ENCODE measurements at regions not wholly inside any gene's neighbourhood (a gene's known extent, or its start where the extent isn't known, plus 50 kb on each side); places are given as distances from the start of the nearest gene placed in this dataset.

DNA sequence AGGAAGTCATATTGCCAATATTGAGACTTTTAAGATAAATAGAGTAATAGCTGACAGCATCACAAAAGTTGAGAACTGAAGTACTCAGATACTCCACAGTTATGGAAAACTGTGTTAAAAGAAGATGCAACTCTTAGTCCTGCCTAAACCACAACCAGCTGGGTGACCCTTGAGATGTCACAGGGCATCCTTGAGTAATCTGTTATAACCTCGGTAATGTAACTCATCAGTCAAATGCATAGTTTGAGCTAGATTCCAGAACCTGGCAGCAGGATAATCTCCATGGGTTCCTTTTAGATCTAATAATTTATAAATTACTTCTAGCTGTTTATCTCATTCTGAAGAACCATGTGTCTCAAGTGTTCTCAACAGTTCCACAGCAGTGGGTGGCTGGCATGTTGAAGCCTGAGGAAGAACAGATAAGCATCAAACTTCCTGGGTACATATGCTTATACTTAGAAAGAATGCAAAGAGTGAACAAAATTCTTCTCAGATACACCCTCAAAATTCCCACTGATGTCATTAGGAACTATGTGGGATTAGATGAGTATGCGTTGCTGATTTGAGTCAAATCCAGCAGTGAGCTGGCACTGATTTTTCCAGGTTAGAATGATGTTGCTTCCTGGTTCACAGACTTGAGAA lies 304.1 kb upstream of the ERBB4 start:
- ATAC-seq: no peak
- Histone ChIP-seq H3K27ac (ENCODE audit: low read depth) (no peak overlapping the region), H3K36me3 (ENCODE audit: insufficient read depth) (no peaks in the 10 kb centered on the region), H3K4me1 (ENCODE audit: insufficient read depth) (no peaks in the 10 kb centered on the region), H4K20me1 (replicated peaks; ENCODE audit: insufficient read depth) (no peaks in the 10 kb centered on the region), H3K79me2 (replicated peaks; ENCODE audit: insufficient read depth) (no peaks in the 10 kb centered on the region), H3K9me2 (ENCODE audit: insufficient read depth) (0 out of 2 replicates have a peak, but pooled peaks cover 3% of the 10 kb centered on the region), H3F3A (replicated peaks; ENCODE audit: low read depth) (no peaks in the 10 kb centered on the region), H2AFZ (no peak overlapping the region), H3K27me3 (ENCODE audit: insufficient read depth) (no peaks in the 10 kb centered on the region), H3K4me3 (no peak overlapping the region), H3K4me2 (no peak overlapping the region)
- no peak overlapping the region for H3K4me3 Mint-ChIP-seq
- H3K27ac Mint-ChIP-seq: no peak overlapping the region
- H3K27me3 Mint-ChIP-seq (ENCODE audit: insufficient read depth, low read depth, poor library complexity): no peaks in the 10 kb centered on the region
- TF ChIP-seq STAT1 (IDR thresholded peaks at IDR 0.05; ENCODE audit: unreplicated experiment) (no peak), EZH2phosphoT487 (IDR thresholded peaks at IDR 0.05; ENCODE audit: unreplicated experiment) (no peak), JUNB (IDR thresholded peaks at IDR 0.05; ENCODE audit: unreplicated experiment) (no peak), REST (IDR thresholded peaks at IDR 0.05; ENCODE audit: unreplicated experiment) (no peak), CREB1 (CRISPR knock-in tag; IDR thresholded peaks at IDR 0.05; ENCODE audit: low read depth) (no peak)
- TF ChIP-seq, protein P1, sequence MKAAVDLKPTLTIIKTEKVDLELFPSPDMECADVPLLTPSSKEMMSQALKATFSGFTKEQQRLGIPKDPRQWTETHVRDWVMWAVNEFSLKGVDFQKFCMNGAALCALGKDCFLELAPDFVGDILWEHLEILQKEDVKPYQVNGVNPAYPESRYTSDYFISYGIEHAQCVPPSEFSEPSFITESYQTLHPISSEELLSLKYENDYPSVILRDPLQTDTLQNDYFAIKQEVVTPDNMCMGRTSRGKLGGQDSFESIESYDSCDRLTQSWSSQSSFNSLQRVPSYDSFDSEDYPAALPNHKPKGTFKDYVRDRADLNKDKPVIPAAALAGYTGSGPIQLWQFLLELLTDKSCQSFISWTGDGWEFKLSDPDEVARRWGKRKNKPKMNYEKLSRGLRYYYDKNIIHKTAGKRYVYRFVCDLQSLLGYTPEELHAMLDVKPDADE (IDR thresholded peaks at IDR 0.05): no peak
- no peak for DNase-seq (ENCODE audit: low spot score)
- no peaks in the 10 kb centered on the region for H3K4me1 Mint-ChIP-seq
- H3K9me3 Mint-ChIP-seq: no peaks in the 10 kb centered on the region
- no peaks in the 10 kb centered on the region for H3K36me3 Mint-ChIP-seq (ENCODE audit: low read depth)

- no peak overlapping the region for H2AFZ ChIP-seq
- no peak overlapping the region for H3K4me3 ChIP-seq
- Mint-ChIP-seq H3K4me1 (no peaks in the 10 kb centered on the region), H3K4me3 (no peak overlapping the region), H3K27ac (no peak overlapping the region), H3K27me3 (ENCODE audit: insufficient read depth, low read depth, poor library complexity) (no peaks in the 10 kb centered on the region), H3K9me3 (no peaks in the 10 kb centered on the region), H3K36me3 (ENCODE audit: low read depth) (no peaks in the 10 kb centered on the region)
- H3K4me1 ChIP-seq (ENCODE audit: insufficient read depth): no peaks in the 10 kb centered on the region
- 0 out of 2 replicates have a peak, but pooled peaks cover 3% of the 10 kb centered on the region for H3K9me2 ChIP-seq (ENCODE audit: insufficient read depth)
- no peaks in the 10 kb centered on the region for H3K27me3 ChIP-seq (ENCODE audit: insufficient read depth)
- H3K36me3 ChIP-seq (ENCODE audit: insufficient read depth): no peaks in the 10 kb centered on the region
- no peak overlapping the region for H3K4me2 ChIP-seq
- no peaks in the 10 kb centered on the region for H3F3A ChIP-seq (replicated peaks; ENCODE audit: low read depth)
- H4K20me1 ChIP-seq (replicated peaks; ENCODE audit: insufficient read depth): no peaks in the 10 kb centered on the region
- DNase-seq (ENCODE audit: low spot score) (no peak), ATAC-seq (no peak)
- H3K27ac ChIP-seq (ENCODE audit: low read depth): no peak overlapping the region
- H3K79me2 ChIP-seq (replicated peaks; ENCODE audit: insufficient read depth): no peaks in the 10 kb centered on the region
- no peak for TF ChIP-seq CREB1 (CRISPR knock-in tag; IDR thresholded peaks at IDR 0.05; ENCODE audit: low read depth)
- no peak for TF ChIP-seq ZNF331 (CRISPR knock-in tag; IDR thresholded peaks at IDR 0.05; ENCODE audit: low read depth)
- no peak for TF ChIP-seq NANOG (IDR thresholded peaks at IDR 0.05; ENCODE audit: borderline replicate concordance)
- TF ChIP-seq ZNF114 (CRISPR knock-in tag; IDR thresholded peaks at IDR 0.05): no peak
- TF ChIP-seq, protein P1 (IDR thresholded peaks at IDR 0.05): no peak
- no peak for TF ChIP-seq REST (IDR thresholded peaks at IDR 0.05; ENCODE audit: unreplicated experiment)
- no peak for TF ChIP-seq EZH2phosphoT487 (IDR thresholded peaks at IDR 0.05; ENCODE audit: unreplicated experiment)
- TF ChIP-seq POLR2AphosphoS5 (IDR thresholded peaks at IDR 0.05; ENCODE audit: low read depth): no peak
- TF ChIP-seq JUNB (IDR thresholded peaks at IDR 0.05; ENCODE audit: unreplicated experiment): no peak
- no peak for TF ChIP-seq STAT1 (IDR thresholded peaks at IDR 0.05; ENCODE audit: unreplicated experiment)
- TF ChIP-seq EZH2 (IDR thresholded peaks at IDR 0.05; ENCODE audit: low read depth, unreplicated experiment): no peak
- TF ChIP-seq CTCF (conservative IDR thresholded peaks at IDR 0.05; ENCODE audit: low read depth in 2 of 2): no peak
These were observed 302.9 kb upstream of the ERBB4 start for GRCh38 chr2:212841460-212841859.

Measured in GM23338 (cell line).